RWPE1 (cell line): ENCODE measurements at regions not wholly inside any gene's neighbourhood (a gene's known extent, or its start where the extent isn't known, plus 50 kb on each side); places are given as distances from the start of the nearest gene placed in this dataset.

Experiments
- CTCF ChIA-PET: fragments of 350-600 bp; sonication (Branson Sonifier 250); formaldehyde crosslinking; extraction: SDS; loops from one replicate; lab custom pipeline; 2021; lab: Yijun Ruan, JAX
- POLR2A ChIA-PET: fragments of 400-600 bp; formaldehyde crosslinking; extraction: SDS; loops from one replicate; lab custom pipeline; 2020; ENCODE audit warnings: antibody characterized with exemption; ENCODE audit not compliant: low non-redundant PET; lab: Yijun Ruan, JAX
- DNase-seq: peaks from one replicate; pipeline ENCODE4 v3.0.0; 2012; ENCODE audit warnings: low spot score
- H3K27ac ChIP-seq: fragments of 450-650 bp; 2 replicates; pipeline ENCODE4 v1.5.1; 2017
- TF ChIP-seq, protein P1 (sequence below): fragments of 450-650 bp; conservative IDR thresholded peaks from 2 replicates; pipeline ENCODE4 v1.5.1; 2017; ENCODE audit warnings: low read depth, mild to moderate bottlenecking

DNA sequence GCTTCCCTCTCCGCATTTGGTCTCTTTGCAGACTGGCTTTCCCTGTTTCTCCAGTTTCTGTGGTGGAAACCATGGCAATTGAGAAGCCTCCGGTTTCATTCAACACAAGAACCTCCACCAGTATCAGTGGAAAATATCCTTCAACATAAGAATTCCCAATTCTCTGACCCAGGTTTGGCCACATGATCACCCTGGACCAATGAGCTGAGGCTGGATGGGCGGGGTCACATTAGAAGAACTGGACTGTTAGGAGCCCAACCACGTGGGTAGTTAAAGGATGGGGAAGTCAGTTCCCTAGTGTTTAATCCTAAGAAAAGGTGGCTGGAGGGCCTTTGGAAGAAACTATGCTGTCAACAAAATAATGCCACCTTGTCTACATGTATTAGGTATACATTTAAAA is 336.3 kb downstream of the DMRT2 start:
- no peak for DNase-seq
- H3K27ac ChIP-seq: no peak overlapping the region
- ChIA-PET POLR2A (no interaction called here), CTCF (no interaction called here)
- TF ChIP-seq, protein P1, sequence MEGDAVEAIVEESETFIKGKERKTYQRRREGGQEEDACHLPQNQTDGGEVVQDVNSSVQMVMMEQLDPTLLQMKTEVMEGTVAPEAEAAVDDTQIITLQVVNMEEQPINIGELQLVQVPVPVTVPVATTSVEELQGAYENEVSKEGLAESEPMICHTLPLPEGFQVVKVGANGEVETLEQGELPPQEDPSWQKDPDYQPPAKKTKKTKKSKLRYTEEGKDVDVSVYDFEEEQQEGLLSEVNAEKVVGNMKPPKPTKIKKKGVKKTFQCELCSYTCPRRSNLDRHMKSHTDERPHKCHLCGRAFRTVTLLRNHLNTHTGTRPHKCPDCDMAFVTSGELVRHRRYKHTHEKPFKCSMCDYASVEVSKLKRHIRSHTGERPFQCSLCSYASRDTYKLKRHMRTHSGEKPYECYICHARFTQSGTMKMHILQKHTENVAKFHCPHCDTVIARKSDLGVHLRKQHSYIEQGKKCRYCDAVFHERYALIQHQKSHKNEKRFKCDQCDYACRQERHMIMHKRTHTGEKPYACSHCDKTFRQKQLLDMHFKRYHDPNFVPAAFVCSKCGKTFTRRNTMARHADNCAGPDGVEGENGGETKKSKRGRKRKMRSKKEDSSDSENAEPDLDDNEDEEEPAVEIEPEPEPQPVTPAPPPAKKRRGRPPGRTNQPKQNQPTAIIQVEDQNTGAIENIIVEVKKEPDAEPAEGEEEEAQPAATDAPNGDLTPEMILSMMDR: no peak

DNA sequence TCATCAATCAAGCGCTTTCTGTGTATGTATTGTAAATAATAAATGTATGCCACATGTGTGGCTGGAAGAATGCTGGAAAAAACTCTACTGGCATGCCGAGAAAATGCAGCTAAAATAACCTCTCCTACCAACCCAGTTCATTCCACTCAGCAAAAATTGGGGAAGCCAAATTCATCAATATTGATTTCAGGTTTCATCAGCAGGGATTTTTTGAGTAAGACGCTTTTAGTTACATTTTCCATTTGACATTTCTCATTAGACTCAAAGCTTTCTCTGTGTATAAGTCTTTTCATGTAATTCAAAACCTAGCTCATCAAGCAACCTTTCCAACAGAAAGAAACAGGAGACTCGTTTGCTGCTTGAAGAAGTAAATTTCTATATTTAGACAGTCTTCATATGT is 338.1 kb downstream of the DMRT2 start:
- DNase-seq: no peak
- CTCF ChIA-PET: no interaction called here
- TF ChIP-seq, protein P1: no peak
- H3K27ac ChIP-seq: no peak overlapping the region
- POLR2A ChIA-PET: no interaction called here

DNA sequence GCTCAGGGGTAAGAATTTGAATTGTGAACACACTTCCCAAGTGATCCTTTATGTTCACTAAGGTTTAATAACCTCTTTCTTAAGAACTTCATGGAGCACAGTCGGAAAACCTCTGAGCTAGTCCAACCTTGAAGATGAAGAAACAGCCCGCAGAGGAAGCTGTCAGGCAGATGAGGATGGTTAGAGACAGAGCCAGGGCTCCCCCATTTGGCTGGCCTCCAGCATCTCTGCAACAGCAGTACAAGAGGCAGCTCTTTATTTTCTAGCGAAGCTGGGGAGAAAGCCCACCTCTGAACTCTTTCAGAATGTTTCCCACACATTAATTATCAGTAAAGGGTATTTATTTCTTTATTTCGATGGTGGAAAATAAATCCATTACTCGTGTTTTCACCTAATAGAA is 350.8 kb downstream of the DMRT2 start:
- DNase-seq: no peak
- ChIA-PET POLR2A (no interaction called here), CTCF (no interaction called here)
- TF ChIP-seq, protein P1: no peak
- no peak overlapping the region for H3K27ac ChIP-seq

DNA sequence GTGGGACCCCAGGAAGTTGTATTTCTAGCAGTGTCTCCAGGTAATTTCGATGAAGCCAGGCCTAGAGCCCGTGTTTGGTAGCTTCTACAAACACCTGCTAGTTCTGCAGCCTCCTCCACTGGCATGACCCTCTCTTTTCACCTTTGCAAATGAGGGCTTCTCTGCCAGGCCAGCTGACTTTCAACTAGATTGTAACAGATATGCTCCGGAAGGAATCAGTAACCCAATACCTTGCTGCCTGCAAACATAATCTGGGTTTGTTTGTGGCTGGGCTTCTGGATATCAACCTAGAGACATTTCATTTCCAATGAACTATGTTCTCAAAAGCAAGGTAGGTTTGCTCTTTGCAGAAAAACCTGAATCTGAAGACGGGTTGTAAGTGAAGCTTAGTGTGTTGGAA is 354.8 kb downstream of the DMRT2 start:
- no peak overlapping the region for H3K27ac ChIP-seq
- no peak for DNase-seq
- ChIA-PET CTCF (no interaction called here), POLR2A (no interaction called here)
- TF ChIP-seq, protein P1: no peak

DNA sequence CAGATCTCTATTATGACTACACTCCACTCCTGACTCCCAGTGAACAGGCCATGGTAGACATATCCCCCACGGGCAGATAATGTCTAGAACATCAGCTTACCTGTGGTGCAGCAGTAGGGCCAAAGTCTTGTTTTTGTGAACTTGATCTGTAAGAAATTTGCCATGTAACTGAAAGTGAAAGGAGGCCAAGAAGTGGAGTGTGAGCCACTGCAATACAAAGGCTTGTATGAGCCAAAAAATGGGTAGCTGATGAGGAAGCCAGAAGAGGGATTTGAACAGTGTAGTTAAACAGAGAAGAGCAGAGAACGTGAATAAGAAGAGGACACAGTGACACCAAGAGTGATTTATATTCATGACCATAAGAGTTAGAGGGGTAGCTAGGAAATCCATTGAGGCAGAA is 361.7 kb downstream of the DMRT2 start:
- CTCF ChIA-PET: no interaction called here

DNA sequence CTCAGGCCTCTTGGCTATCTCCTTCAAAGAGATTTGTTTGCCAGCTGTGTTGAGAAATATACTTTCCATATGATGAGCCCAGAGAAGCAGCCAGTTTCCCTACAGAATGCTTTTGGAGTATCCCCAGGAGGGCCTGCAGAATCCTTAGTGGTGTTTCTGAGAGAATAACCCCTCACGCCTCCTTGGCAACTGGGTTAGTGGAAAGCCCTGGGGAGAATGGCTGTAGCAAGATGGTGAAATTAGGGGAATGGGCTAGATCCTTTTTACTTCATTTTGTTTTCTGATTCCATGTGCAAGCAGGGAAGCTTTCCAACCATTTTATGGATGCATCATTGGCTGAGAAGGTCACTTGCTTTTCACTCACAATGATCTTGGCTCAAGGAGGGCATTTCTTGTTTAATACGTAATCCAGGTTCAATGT is 364.6 kb downstream of the DMRT2 start:
- no peak for DNase-seq
- no peak overlapping the region for H3K27ac ChIP-seq
- ChIA-PET POLR2A (no interaction called here), CTCF (no interaction called here)
- TF ChIP-seq, protein P1: no peak

More for the DNA sequence above, 361.7 kb downstream of the DMRT2 start:
- POLR2A ChIA-PET: interaction anchor here (0.6 kb wide), 1 partner anchor 130 kb away, joined by 9 read pairs; no protein-coding TSS in a partner anchor
- TF ChIP-seq, protein P1: no peak
- H3K27ac ChIP-seq: no peak overlapping the region
- DNase-seq: no peak

DNA sequence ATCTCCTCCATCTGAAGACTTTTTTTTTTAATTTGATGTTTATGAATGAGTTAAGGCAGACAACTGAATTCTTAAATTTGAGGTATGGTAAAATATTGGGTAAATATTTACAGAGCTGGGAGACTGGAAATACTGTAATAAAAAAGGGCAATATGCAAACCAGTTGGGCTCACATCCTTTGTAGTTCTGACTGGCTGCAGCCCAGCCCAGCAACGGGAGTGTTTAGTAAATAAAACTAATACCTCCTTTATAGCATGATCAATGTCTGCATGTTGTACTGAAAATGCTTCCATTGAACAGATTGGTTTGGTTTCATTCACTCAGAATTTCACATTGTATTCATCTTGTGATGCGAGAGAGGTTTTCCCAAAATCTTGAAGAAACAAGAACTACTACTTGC is 365.0 kb downstream of the DMRT2 start:
- POLR2A ChIA-PET: no interaction called here
- TF ChIP-seq, protein P1: no peak
- no peak overlapping the region for H3K27ac ChIP-seq
- CTCF ChIA-PET: no interaction called here
- DNase-seq: no peak
